G401 (cell line): ENCODE measurements at regions not wholly inside any gene's neighbourhood (a gene's known extent, or its start where the extent isn't known, plus 50 kb on each side); places are given as distances from the start of the nearest gene placed in this dataset.
"Not testable (repeated sequence)": the region's sequence is repeated elsewhere in the genome, so short reads cannot be mapped to it uniquely, and the experiment has no call there.

Source experiments
- DNase-seq: peaks from one replicate; pipeline ENCODE4 v3.0.0-alpha.2; 2015; ENCODE audit warnings: low spot score
- in situ Hi-C: cut with HindIII; loops from 2 replicates; pipeline ENCODE4 v1.10.0; 2016; ENCODE audit warnings: low sequenced_read_pairs, mixed read lengths

DNA sequence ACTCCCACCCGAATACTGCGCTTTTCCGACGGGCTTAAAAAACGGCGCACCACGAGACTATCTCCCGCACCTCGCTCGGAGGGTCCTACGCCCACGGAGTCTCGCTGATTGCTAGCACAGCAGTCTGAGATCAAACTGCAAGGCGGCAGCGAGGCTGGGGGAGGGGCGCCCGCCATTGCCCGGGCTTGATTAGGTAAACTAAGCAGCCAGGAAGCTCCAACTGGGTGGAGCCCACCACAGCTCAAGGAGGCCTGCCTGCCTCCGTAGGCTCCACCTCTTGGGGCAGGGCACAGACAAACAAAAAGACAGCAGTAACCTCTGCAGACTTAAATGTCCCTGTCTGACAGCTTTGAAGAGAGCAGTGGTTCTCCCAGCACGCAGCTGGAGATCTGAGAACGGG, 89.5 kb downstream of the MRPL36 start:
- in situ Hi-C loops, DNase-seq: not testable (repeated sequence)

- in situ Hi-C loops: no loop called here
- no peak for DNase-seq
Measured at GRCh38 chr5:1709171-1709803, 90.3 kb downstream of the MRPL36 start.

DNA sequence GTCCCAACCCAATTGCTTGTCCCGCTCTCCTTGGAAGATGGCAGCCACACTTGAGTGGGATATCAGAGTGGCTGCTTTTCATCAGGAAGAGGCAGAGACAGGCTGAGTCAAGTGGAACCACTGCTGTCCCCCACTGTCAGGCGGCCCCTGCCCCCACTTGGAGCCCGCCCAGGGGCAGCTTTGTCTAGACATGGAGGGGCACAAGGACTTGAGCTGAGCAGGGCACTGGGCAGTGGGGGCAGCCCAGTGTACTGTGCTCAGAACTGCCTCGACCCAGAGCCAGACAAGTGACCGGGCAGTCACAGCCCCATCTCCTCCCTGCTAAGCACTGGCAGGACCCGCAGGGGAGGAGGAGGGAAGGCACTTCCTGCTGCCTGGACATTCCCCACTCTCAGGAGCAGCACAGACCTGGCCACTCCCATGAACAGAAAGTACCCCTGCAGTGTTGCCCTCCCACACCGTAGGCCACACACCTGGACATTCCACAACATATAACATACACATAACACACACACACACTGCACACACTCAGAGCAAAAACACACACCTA, 91.0 kb downstream of the MRPL36 start:
- in situ Hi-C loops: no loop called here
- no peak for DNase-seq

DNA sequence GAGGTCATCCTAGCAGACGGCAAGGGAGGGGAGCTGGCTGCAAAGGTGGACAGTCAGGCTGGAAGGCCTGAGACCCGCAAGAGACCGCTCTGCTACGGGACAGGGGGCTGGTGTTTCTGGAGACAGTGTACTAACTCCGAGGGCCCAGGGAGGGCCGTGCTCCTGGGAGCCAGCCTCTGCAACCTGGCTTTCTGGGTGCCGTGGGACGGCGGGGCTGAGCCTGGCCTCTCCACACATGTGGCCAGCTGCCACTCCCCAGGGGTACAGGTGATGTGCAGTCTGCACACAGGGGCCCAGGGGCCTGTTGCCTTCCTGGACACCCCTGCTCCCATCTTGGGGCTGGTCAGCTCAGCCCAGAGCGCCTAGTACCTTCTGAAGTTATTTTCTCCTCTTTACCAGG, 92.2 kb downstream of the MRPL36 start:
- in situ Hi-C loops: no loop called here

GRCh38 chr5:1706428-1706827, 93.2 kb downstream of the MRPL36 start:
- in situ Hi-C loops: no loop called here

More for the DNA sequence above, 92.2 kb downstream of the MRPL36 start:
- DNase-seq: no peak

GRCh38 chr5:1706021-1706420, 93.6 kb downstream of the MRPL36 start:
- no peak for DNase-seq
- in situ Hi-C loops: no loop called here

More at GRCh38 chr5:1706428-1706827, 93.2 kb downstream of the MRPL36 start:
- no peak for DNase-seq

DNA sequence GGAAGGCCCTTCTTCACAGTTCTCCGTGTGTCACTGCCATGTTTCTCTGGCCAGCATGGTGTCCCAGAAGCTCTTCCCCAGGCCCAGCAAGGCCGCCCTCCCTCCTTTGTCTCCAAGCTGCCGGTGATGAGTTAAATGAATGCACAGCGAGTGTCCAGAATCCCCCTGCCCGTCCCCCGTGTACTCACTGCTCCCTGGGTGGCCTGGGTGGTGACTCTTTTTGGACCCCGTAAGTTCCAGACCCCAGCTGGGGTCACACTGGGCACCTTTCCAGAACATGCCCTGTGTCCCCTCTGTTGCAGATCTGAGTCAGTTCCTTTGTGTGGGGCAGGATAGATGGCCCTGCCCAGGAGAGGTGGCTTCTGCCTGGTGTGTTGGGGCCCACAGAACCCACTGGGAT, 95.0 kb downstream of the MRPL36 start:
- in situ Hi-C loops: no loop called here
- no peak for DNase-seq

GRCh38 chr5:1704266-1704665, 95.4 kb downstream of the MRPL36 start:
- in situ Hi-C loops: no loop called here
- no peak for DNase-seq

DNA sequence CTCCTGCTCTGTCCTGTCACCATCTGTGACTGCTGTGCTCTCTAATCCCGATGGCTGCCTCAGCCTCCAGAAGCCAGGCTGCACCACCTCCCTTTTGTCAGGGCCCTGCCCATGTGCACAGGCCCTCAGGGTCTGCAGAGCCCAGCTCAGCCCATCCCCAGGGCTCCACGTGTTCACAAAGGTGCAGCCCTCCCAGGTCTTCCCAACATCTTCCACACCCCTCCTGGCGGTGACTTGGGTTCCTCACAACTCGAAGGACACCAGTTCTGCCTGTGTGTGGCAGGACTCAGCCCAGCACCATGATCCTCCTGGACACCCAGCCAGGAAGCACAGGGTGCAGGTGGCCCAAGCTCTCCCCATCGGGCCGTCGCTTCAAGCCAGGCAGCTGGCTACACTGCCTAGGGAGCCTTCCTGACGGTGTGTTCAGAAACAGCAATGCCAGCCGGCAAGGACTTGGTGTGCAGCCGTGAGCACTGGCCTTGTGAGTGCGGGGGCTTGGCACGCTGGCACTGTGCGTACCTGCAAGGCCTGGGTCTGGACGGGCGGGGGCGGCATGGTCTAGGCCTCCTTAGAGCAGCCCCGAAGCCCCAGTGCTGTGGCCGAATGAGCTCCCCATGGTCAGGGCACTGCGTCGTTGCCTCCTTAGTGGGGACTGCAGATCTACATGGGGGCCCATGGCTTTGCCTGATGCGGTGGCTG, 96.1 kb downstream of the MRPL36 start:
- in situ Hi-C loops: no loop called here
- no peak for DNase-seq

DNA sequence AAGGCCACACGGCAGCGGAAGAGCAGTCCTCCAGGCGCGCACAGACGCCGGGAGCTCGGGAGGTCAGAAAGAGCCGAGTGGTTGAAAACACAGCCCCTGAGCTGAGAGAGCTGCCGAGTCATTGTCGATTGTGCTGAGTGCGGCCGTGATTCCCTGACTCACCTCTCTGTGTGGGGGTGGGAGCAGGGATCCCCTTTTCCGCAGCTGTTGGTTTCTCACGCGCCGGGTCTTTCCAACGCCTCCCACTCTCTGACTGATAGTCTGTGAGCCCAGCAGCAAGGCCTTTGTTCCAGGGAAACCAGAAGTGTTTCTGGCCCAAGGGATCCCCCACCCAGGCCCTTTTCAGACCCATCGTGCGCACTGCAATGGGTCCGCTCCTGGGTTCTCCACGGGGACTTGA, 97.3 kb downstream of the MRPL36 start:
- DNase-seq: no peak

GRCh38 chr5:1701884-1702283, 97.8 kb downstream of the MRPL36 start:
- no peak for DNase-seq
- in situ Hi-C loops: no loop called here

More for the DNA sequence above, 97.3 kb downstream of the MRPL36 start:
- in situ Hi-C loops: no loop called here

DNA sequence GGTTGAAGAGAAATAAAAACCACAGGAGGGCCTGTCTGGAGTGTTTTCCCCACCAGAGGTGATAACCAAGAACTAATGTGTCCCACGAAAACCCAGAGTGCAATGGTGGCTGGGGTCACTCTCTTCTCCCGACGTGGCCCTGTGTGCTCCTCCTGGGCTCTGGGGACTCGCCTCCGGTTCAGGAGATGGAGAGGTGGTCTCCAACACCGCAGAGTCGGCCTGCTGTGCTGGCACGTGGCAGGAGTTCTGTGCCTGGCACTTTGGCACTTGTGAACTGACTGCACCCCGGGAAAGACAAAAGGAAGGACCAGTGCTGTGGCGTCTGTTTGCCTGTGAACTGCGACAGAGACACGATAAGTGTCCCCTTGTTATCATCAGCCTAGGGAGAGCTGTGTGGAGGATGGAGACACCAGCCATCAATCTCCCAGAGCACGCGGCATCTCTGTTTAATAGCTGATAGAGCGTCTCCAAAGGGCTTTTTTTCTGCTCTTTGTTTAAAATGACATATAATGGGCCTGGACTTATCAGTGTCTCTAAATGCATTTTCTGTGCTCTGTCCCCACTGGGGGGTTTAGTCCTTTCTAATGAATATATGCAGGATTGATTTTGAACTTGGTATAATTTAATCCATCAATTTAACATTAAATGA, 98.3 kb downstream of the MRPL36 start:
- in situ Hi-C loops: no loop called here
- DNase-seq: no peak

DNA sequence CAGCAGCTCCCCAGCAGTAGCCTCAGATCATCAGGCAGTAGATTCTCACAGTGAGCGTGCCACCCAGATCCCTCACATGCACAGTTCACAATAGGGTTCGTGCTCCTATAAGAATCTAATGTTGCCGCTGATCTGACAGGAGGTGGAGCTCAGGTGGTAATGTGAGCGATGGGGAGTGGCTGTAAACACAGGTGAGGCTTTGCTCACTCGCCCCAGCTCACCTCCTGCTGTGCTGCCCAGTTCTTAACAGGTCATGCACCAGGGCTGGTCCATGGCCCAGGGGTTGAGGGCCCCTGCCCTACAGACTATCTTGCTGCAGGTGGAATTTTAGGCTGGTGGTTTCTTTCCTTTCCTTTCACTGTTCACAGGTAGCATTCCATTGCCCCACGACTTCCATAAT, 100.2 kb downstream of the MRPL36 start:
- in situ Hi-C loops: no loop called here
- no peak for DNase-seq

DNA sequence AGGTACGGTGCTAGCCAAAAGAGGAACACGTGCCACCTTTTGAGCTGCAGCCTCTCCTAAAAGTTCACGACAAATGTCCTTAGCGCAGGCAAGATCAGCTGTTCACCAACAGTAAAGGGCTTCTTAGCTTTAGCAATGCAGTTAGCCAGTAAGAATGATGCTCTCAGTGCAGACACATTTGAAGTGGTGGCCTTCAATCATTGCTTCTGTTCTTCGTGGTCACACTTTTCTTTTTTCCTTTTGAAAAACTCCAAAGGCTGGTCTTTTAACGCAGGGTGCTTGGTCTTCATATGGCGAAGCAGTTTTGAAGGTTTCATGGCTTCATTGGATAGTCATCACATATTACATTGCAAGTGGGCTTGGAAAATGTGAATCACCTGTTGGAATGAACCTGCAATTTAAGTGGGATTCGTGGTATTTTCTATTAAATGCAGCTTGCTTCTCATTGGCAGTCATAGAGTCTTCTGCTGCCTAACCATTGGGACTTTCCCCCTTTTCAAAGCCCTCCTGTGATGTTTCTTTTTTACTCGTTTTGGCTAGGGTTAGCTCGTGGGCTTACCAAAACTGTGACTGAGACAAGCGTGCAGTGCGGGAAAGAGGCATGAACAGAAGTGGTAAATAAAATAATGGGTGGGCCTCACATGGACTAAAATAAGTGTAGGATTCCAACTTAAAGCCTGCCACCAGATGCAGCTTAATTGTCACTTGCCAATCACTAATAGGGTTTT, 100.9 kb downstream of the MRPL36 start:
- in situ Hi-C loops: no loop called here
- no peak for DNase-seq

DNA sequence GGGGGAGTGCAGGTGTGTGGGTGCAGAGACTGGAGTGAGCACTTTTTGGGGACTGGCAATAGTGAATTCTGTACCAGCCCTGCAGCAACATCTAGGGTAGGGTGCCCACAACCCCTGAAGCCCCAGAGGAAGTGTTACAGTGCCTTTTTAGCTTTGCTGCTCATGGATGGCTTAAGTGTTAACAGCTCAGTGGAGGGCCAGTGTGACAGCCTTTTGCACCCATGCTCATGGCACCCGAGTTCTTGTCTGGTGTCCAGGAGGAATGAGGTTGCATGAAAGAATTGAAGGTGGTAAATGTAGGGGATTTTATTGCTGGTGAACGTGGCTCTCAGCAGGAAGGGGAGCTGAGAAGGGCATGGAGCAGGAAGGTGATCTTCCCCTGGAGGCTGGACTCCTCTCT, 107.3 kb downstream of the MRPL36 start:
- DNase-seq: no peak
- in situ Hi-C loops: no loop called here

GRCh38 chr5:1687301-1687970, 112.2 kb downstream of the MRPL36 start:
- DNase-seq: no peak
- in situ Hi-C loops: no loop called here

DNA sequence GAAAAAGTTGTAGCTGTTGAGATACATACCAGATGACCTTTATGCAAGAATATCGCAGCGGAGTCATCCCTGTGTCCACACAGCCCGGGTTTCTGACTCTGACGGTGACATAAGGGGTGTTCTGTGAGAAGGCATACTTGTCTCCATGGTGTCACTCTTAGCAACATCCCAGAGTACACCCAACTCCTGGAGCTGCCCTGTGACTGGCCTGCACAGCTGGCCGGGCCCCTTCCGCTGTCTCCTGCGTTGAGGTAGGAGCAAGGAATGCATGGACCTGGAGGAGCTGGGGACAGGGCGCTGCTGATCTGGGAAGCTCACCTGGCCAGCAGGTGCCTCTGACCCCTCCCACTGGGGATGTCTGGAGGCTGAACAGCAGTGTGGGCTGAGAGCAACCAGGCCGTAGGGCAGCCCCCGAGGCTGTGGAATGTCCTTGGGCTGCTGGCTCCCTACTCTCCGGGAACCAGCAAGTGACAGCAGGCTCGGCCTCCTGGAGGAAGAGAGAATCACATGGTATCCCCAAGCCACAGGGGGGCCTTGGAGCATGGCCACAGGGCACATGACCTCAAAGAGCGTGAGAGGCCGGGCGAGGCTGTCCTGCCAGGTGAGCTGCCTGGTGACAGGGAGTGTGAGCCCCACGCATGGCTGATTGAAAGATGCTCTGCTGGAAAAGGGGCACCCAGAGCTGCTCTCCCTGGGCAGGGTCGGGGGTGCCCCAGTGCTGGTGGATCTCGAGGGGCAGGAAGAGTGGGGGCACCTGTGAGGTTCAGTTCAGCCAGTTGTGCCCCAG, 113.4 kb downstream of the MRPL36 start:
- in situ Hi-C loops: no loop called here
- DNase-seq: no peak

DNA sequence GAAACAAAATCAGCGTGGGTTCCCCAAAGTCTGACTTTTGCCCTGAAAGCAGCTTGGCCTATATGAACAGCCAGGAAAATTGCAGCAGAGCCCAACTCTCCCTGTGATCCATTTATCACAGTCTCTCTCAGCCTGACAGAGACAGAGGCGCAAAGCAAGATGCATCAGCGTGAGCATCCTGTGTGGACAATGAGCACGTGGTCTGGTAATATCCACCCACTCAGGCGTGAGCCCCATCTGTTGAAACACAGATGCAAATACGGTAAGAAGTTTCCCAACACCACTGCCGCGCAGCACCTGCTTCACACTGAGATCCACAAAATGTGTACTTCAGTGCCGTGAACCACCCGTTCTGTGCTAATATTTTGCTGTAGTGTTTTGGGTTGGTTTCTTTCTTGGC, 114.6 kb downstream of the MRPL36 start:
- no peak for DNase-seq
- in situ Hi-C loops: no loop called here
